Endothelial cell of umbilical vein (primary cell): ENCODE measurements at regions not wholly inside any gene's neighbourhood (a gene's known extent, or its start where the extent isn't known, plus 50 kb on each side); places are given as distances from the start of the nearest gene placed in this dataset.

Experiments used
- BruUV-seq: library from RNA; stranded (reverse); fragments of 400-500 nt; replicated peaks from 2 replicates; lab custom pipeline; 2021; lab: Mats Ljungman, UMichigan
- CTCF ChIA-PET: fragments of 300-600, 350-600 bp; sonication (Branson Sonifier 250); formaldehyde crosslinking; loops from one replicate; lab custom pipeline; 2021; ENCODE audit warnings: antibody characterized with exemption, inconsistent platforms; lab: Charles Lee
- POLR2A ChIA-PET: fragments of 300-600, 350-600 bp; sonication (Branson Sonifier 250); formaldehyde crosslinking; loops from one replicate; lab custom pipeline; 2021; ENCODE audit warnings: antibody characterized with exemption, inconsistent platforms; lab: Charles Lee
- DNase-seq: peaks from one replicate; pipeline ENCODE4 v3.0.0-alpha.2; 2011; ENCODE audit warnings: low read depth, low spot score
- FAIRE-seq: peaks from 2 replicates; lab custom pipeline; 2011; peaks lifted over from hg19 to GRCh38; lab: Jason Lieb, UNC
- H2AFZ ChIP-seq: 2 replicates; pipeline ENCODE4 v1.6.0; 2012; ENCODE audit warnings: low read depth, low read length, control low read depth, inconsistent platforms
- H3K27ac ChIP-seq: 2 replicates; pipeline ENCODE4 v1.5.1; 2011; ENCODE audit warnings: low read depth, mild to moderate bottlenecking, control low read depth, low read length, moderate library complexity; ENCODE audit not compliant: insufficient read depth
- H3K27me3 ChIP-seq, 2 experiments: 2 replicates each; pipeline versions ENCODE4 v1.6.0 to v1.6.1; 2011; ENCODE audit warnings: low read length in 2 of 2, mixed read lengths in 1 of 2; ENCODE audit not compliant: control insufficient read depth in 2 of 2, insufficient read depth in 2 of 2
- H3K36me3 ChIP-seq, 2 experiments: 2 replicates in 1 of 2; 3 replicates in 1 of 2; pipeline ENCODE4 v1.5.1; 2011; ENCODE audit warnings: low read length in 2 of 2, mild to moderate bottlenecking in 1 of 2, moderate library complexity in 1 of 2; ENCODE audit not compliant: control insufficient read depth in 2 of 2, insufficient read depth in 2 of 2; ENCODE audit errors: extremely low read depth in 1 of 2
- H3K4me1 ChIP-seq: 3 replicates; pipeline ENCODE4 v1.5.1; 2011; ENCODE audit warnings: mild to moderate bottlenecking, low read length; ENCODE audit not compliant: control insufficient read depth, insufficient read depth; ENCODE audit errors: extremely low read depth
- H3K4me2 ChIP-seq: 2 replicates; pipeline ENCODE4 v1.6.1; 2011; ENCODE audit warnings: low read length, control low read depth, mixed read lengths; ENCODE audit not compliant: insufficient read depth
- H3K4me3 ChIP-seq, 3 experiments: fragments of 200-600 bp in 1 of 3; sonication (generic), shearing (Covaris generic) in 1 of 3; replicated peaks in 1 of 3; 2 replicates each; pipeline ENCODE4 v1.5.1; 2011 to 2016; ENCODE audit warnings: control low read depth in 3 of 3, low read length in 3 of 3, mild to moderate bottlenecking in 2 of 3, inconsistent platforms in 1 of 3, low read depth in 1 of 3, moderate library complexity in 1 of 3; ENCODE audit not compliant: insufficient read depth in 1 of 3
- H3K79me2 ChIP-seq: 2 replicates; pipeline ENCODE4 v1.6.0; 2012; ENCODE audit warnings: low read length, inconsistent platforms; ENCODE audit not compliant: control insufficient read depth, insufficient read depth
- H3K9ac ChIP-seq: replicated peaks from 2 replicates; pipeline ENCODE3; 2011; ENCODE audit warnings: low read length, control low read depth; ENCODE audit not compliant: insufficient read depth; ENCODE audit errors: extremely low read depth
- H3K9me1 ChIP-seq: replicated peaks from 3 replicates; pipeline ENCODE4 v1.6.0; 2011; ENCODE audit warnings: mild to moderate bottlenecking, low read length; ENCODE audit not compliant: control insufficient read depth, insufficient read depth; ENCODE audit errors: extremely low read depth
- H3K9me3 ChIP-seq: replicated peaks from 2 replicates; pipeline ENCODE4 v1.5.1; 2012; ENCODE audit warnings: low read length, inconsistent platforms; ENCODE audit not compliant: control insufficient read depth, insufficient read depth
- H4K20me1 ChIP-seq: replicated peaks from 2 replicates; pipeline ENCODE3; 2011; ENCODE audit warnings: mild to moderate bottlenecking, low read length; ENCODE audit not compliant: control insufficient read depth, insufficient read depth; ENCODE audit errors: extremely low read depth
- CTCF ChIP-seq, 2 donors: IDR thresholded peaks; 1 replicate in 1 of 2; 2 replicates in 1 of 2; pipeline ENCODE4 v1.5.1; 2011; ENCODE audit warnings: low read length in 2 of 2, mild to moderate bottlenecking in 2 of 2, moderate library complexity in 2 of 2, control low read depth in 1 of 2, inconsistent platforms in 1 of 2, low read depth in 1 of 2; ENCODE audit not compliant: insufficient read depth in 1 of 2; ENCODE audit errors: extremely low read depth in 1 of 2
- EZH2 ChIP-seq: IDR thresholded peaks from 2 replicates; pipeline ENCODE4 v1.6.1; 2012; ENCODE audit warnings: borderline replicate concordance, low read depth, mild to moderate bottlenecking, moderate library complexity, low read length, inconsistent platforms; ENCODE audit not compliant: severe bottlenecking
- FOS ChIP-seq: IDR thresholded peaks from 2 replicates; pipeline ENCODE4 v1.6.1; 2011; ENCODE audit warnings: mild to moderate bottlenecking, low read length, moderate library complexity, borderline replicate concordance; ENCODE audit not compliant: insufficient read depth
- GATA2 ChIP-seq: IDR thresholded peaks from 2 replicates; pipeline ENCODE4 v1.7.0; 2011; ENCODE audit warnings: low read depth, mild to moderate bottlenecking, moderate library complexity, mixed read lengths, low read length; ENCODE audit not compliant: insufficient read length, insufficient read depth
- JUN ChIP-seq: IDR thresholded peaks from 2 replicates; pipeline ENCODE4 v1.6.1; 2011; ENCODE audit warnings: borderline replicate concordance, low read depth; ENCODE audit not compliant: insufficient read length, insufficient read depth
- MAX ChIP-seq: IDR thresholded peaks from 2 replicates; pipeline ENCODE4 v1.6.1; 2011; ENCODE audit not compliant: insufficient read depth, insufficient read length
- MYC ChIP-seq: IDR thresholded peaks from one replicate; pipeline ENCODE4 v1.6.1; 2011; ENCODE audit warnings: mild to moderate bottlenecking, low read depth, low read length
- POLR2A ChIP-seq: IDR thresholded peaks from 2 replicates; pipeline ENCODE4 v1.6.1; 2012; ENCODE audit warnings: low read depth, mild to moderate bottlenecking, control low read depth, low read length
- POLR2AphosphoS5 ChIP-seq: IDR thresholded peaks from 2 replicates; pipeline ENCODE4 v1.6.1; 2012; ENCODE audit warnings: low read depth, mild to moderate bottlenecking, control low read depth, low read length, moderate library complexity; ENCODE audit not compliant: insufficient read depth
- dilution Hi-C: fragments of 300-500 bp; cut with MboI; formaldehyde crosslinking; loops from one replicate; pipeline ENCODE4 v1.15.0; 2019; ENCODE audit warnings: low sequenced_read_pairs; ENCODE audit not compliant: extremely low pct_ligation_motif_present
- intact Hi-C: fragments of 100-400 bp; cut with micrococcal nuclease; formaldehyde crosslinking; loops from one replicate; pipeline ENCODE4 v1.10.0; 2022

GRCh38 chr9:16318516-16319060, 551.9 kb downstream of the BNC2 start:
- POLR2A ChIA-PET: no interaction called here
- no peak for TF ChIP-seq POLR2A
- no peak for TF ChIP-seq JUN
- TF ChIP-seq FOS: no peak
- no peak for TF ChIP-seq MYC
- TF ChIP-seq GATA2: no peak
- no peak for TF ChIP-seq CTCF (IDR thresholded peaks at IDR 0.05; ENCODE audit: extremely low read depth in 1 of 2, insufficient read depth in 1 of 2, low read depth in 1 of 2, low read length in 2 of 2)
- TF ChIP-seq MAX: no peak
- no peak for TF ChIP-seq POLR2AphosphoS5
- no peak for TF ChIP-seq EZH2
- H4K20me1 ChIP-seq: no peaks in the 10 kb centered on the region
- intact Hi-C loops: no loop called here
- BruUV-seq: no TSS peak
- dilution Hi-C loops: no loop called here
- H3K79me2 ChIP-seq: no peaks in the 10 kb centered on the region
- FAIRE-seq (no peak), DNase-seq (no peak)
- H3K4me3 ChIP-seq: no peak overlapping the region
- CTCF ChIA-PET: interaction anchor here (1.1 to 1.5 kb wide), 2 partner anchors 9 to 13 kb away, joined by 4 to 5 read pairs; no protein-coding TSS in a partner anchor
- no peaks in the 10 kb centered on the region for H3K27me3 ChIP-seq
- H3K27ac ChIP-seq: no peak overlapping the region
- peaks cover 2% of the 10 kb centered on the region for H3K4me1 ChIP-seq
- H3K4me2 ChIP-seq: no peak overlapping the region
- no peaks in the 10 kb centered on the region for H3K36me3 ChIP-seq
- H3K9ac ChIP-seq: no peak overlapping the region
- H2AFZ ChIP-seq: no peak overlapping the region
- no peaks in the 10 kb centered on the region for H3K9me1 ChIP-seq
- H3K9me3 ChIP-seq: no peaks in the 10 kb centered on the region
